ENCODE measurements at regions not wholly inside any gene's neighbourhood (a gene's known extent, or its start where the extent isn't known, plus 50 kb on each side); places are given as distances from the start of the nearest gene placed in this dataset.

- no peak for TF ChIP-seq POLR2AphosphoS5 (IDR thresholded peaks at IDR 0.05)
- TF ChIP-seq, protein P1, sequence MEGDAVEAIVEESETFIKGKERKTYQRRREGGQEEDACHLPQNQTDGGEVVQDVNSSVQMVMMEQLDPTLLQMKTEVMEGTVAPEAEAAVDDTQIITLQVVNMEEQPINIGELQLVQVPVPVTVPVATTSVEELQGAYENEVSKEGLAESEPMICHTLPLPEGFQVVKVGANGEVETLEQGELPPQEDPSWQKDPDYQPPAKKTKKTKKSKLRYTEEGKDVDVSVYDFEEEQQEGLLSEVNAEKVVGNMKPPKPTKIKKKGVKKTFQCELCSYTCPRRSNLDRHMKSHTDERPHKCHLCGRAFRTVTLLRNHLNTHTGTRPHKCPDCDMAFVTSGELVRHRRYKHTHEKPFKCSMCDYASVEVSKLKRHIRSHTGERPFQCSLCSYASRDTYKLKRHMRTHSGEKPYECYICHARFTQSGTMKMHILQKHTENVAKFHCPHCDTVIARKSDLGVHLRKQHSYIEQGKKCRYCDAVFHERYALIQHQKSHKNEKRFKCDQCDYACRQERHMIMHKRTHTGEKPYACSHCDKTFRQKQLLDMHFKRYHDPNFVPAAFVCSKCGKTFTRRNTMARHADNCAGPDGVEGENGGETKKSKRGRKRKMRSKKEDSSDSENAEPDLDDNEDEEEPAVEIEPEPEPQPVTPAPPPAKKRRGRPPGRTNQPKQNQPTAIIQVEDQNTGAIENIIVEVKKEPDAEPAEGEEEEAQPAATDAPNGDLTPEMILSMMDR (IDR thresholded peaks at IDR 0.05): no peak
These were observed 77.4 kb upstream of the AGA start for GRCh38 chr4:177519481-177520260.

Measured in esophagus muscularis mucosa (tissue), 3 donors.